Muscle layer of colon (tissue), 2 donors: ENCODE measurements at regions not wholly inside any gene's neighbourhood (a gene's known extent, or its start where the extent isn't known, plus 50 kb on each side); places are given as distances from the start of the nearest gene placed in this dataset.

Source experiments
- H3K27ac ChIP-seq: one replicate; pipeline ENCODE4 v1.7.0; 2013; ENCODE audit warnings: low read depth, mild to moderate bottlenecking, low read length, moderate library complexity
- H3K27me3 ChIP-seq, 2 donors: one replicate each; pipeline ENCODE4 v1.7.0; 2013; ENCODE audit warnings: low read length in 2 of 2, mild to moderate bottlenecking in 2 of 2; ENCODE audit not compliant: insufficient read depth in 2 of 2, control insufficient read depth in 1 of 2
- H3K36me3 ChIP-seq: one replicate; pipeline ENCODE4 v1.7.0; 2013; ENCODE audit warnings: mild to moderate bottlenecking, low read length; ENCODE audit not compliant: insufficient read depth
- H3K4me1 ChIP-seq: one replicate; pipeline ENCODE4 v1.7.0; 2013; ENCODE audit warnings: mild to moderate bottlenecking, low read length; ENCODE audit not compliant: insufficient read depth
- H3K4me3 ChIP-seq, 2 donors: one replicate each; pipeline ENCODE4 v1.7.0; 2013; ENCODE audit warnings: low read length in 2 of 2, low read depth in 1 of 2, mild to moderate bottlenecking in 1 of 2, moderate library complexity in 1 of 2
- H3K9ac ChIP-seq: one replicate; pipeline ENCODE4 v1.7.0; 2013; ENCODE audit warnings: low read length
- H3K9me3 ChIP-seq: one replicate; pipeline ENCODE4 v1.7.0; 2013; ENCODE audit warnings: mild to moderate bottlenecking, low read length
- donor health status: abdominal sarcoma.
- donor health status: Adenocarcinoma of cecum.

GRCh38 chr5:97405941-97406340, 222.9 kb upstream of the RIOK2 start:
- no peaks in the 10 kb centered on the region for H3K36me3 ChIP-seq
- no peak overlapping the region for H3K27ac ChIP-seq
- H3K4me3 ChIP-seq: no peak overlapping the region
- H3K27me3 ChIP-seq: no peaks in the 10 kb centered on the region
- H3K4me1 ChIP-seq: no peaks in the 10 kb centered on the region
- no peaks in the 10 kb centered on the region for H3K9me3 ChIP-seq
- no peak overlapping the region for H3K9ac ChIP-seq

GRCh38 chr5:97406946-97407676, 224.1 kb upstream of the RIOK2 start:
- no peak overlapping the region for H3K27ac ChIP-seq
- no peaks in the 10 kb centered on the region for H3K27me3 ChIP-seq
- H3K9ac ChIP-seq: no peak overlapping the region
- H3K36me3 ChIP-seq: no peaks in the 10 kb centered on the region
- H3K4me1 ChIP-seq: no peaks in the 10 kb centered on the region
- H3K4me3 ChIP-seq: no peak overlapping the region
- H3K9me3 ChIP-seq: no peaks in the 10 kb centered on the region

GRCh38 chr5:97408331-97408730, 225.3 kb upstream of the RIOK2 start:
- Histone ChIP-seq H3K36me3 (no peaks in the 10 kb centered on the region), H3K9me3 (no peaks in the 10 kb centered on the region), H3K4me1 (no peaks in the 10 kb centered on the region), H3K27ac (no peak overlapping the region), H3K4me3 (no peak overlapping the region), H3K27me3 (no peaks in the 10 kb centered on the region), H3K9ac (no peak overlapping the region)

GRCh38 chr5:97412959-97413358, 229.9 kb upstream of the RIOK2 start:
- Histone ChIP-seq H3K9me3 (no peaks in the 10 kb centered on the region), H3K27ac (no peak overlapping the region), H3K4me1 (no peaks in the 10 kb centered on the region), H3K27me3 (no peaks in the 10 kb centered on the region), H3K9ac (no peak overlapping the region), H3K4me3 (no peak overlapping the region), H3K36me3 (no peaks in the 10 kb centered on the region)

GRCh38 chr5:97417986-97418385, 234.9 kb upstream of the RIOK2 start:
- Histone ChIP-seq H3K4me1 (no peaks in the 10 kb centered on the region), H3K27me3 (no peaks in the 10 kb centered on the region), H3K36me3 (no peaks in the 10 kb centered on the region), H3K27ac (no peak overlapping the region), H3K9me3 (no peaks in the 10 kb centered on the region), H3K9ac (no peak overlapping the region), H3K4me3 (no peak overlapping the region)

- Histone ChIP-seq H3K9me3 (no peaks in the 10 kb centered on the region), H3K27ac (no peak overlapping the region), H3K9ac (no peak overlapping the region), H3K27me3 (no peaks in the 10 kb centered on the region), H3K4me3 (no peak overlapping the region), H3K4me1 (no peaks in the 10 kb centered on the region), H3K36me3 (no peaks in the 10 kb centered on the region)
Observed at GRCh38 chr5:97418462-97418861, 235.4 kb upstream of the RIOK2 start.

- no peaks in the 10 kb centered on the region for H3K27me3 ChIP-seq
- no peaks in the 10 kb centered on the region for H3K36me3 ChIP-seq
- H3K4me3 ChIP-seq: no peak overlapping the region
- H3K4me1 ChIP-seq: no peaks in the 10 kb centered on the region
- H3K9me3 ChIP-seq: no peaks in the 10 kb centered on the region
- H3K27ac ChIP-seq: no peak overlapping the region
- no peak overlapping the region for H3K9ac ChIP-seq
Observed at GRCh38 chr5:97420646-97421045, 237.6 kb upstream of the RIOK2 start.

GRCh38 chr5:97422678-97423077, 239.6 kb upstream of the RIOK2 start:
- Histone ChIP-seq H3K4me1 (no peaks in the 10 kb centered on the region), H3K9me3 (no peaks in the 10 kb centered on the region), H3K36me3 (no peaks in the 10 kb centered on the region), H3K27me3 (no peaks in the 10 kb centered on the region), H3K9ac (no peak overlapping the region), H3K27ac (no peak overlapping the region), H3K4me3 (no peak overlapping the region)

GRCh38 chr5:97425511-97425910, 242.5 kb upstream of the RIOK2 start:
- no peaks in the 10 kb centered on the region for H3K27me3 ChIP-seq
- no peaks in the 10 kb centered on the region for H3K36me3 ChIP-seq
- H3K27ac ChIP-seq: no peak overlapping the region
- no peak overlapping the region for H3K9ac ChIP-seq
- no peaks in the 10 kb centered on the region for H3K4me1 ChIP-seq
- no peak overlapping the region for H3K4me3 ChIP-seq
- H3K9me3 ChIP-seq: no peaks in the 10 kb centered on the region

GRCh38 chr5:97427235-97427634, 244.2 kb upstream of the RIOK2 start:
- no peaks in the 10 kb centered on the region for H3K36me3 ChIP-seq
- no peak overlapping the region for H3K9ac ChIP-seq
- no peak overlapping the region for H3K27ac ChIP-seq
- H3K9me3 ChIP-seq: no peaks in the 10 kb centered on the region
- no peaks in the 10 kb centered on the region for H3K27me3 ChIP-seq
- H3K4me3 ChIP-seq: no peak overlapping the region
- H3K4me1 ChIP-seq: no peaks in the 10 kb centered on the region

- Histone ChIP-seq H3K4me3 (no peak overlapping the region), H3K9me3 (no peaks in the 10 kb centered on the region), H3K27ac (no peak overlapping the region), H3K9ac (no peak overlapping the region), H3K36me3 (no peaks in the 10 kb centered on the region), H3K4me1 (no peaks in the 10 kb centered on the region), H3K27me3 (no peaks in the 10 kb centered on the region)
Observed at GRCh38 chr5:97434021-97434420, 251.0 kb upstream of the RIOK2 start.

- H3K9ac ChIP-seq: no peak overlapping the region
- no peaks in the 10 kb centered on the region for H3K36me3 ChIP-seq
- H3K27me3 ChIP-seq: no peaks in the 10 kb centered on the region
- H3K9me3 ChIP-seq: no peaks in the 10 kb centered on the region
- no peak overlapping the region for H3K4me3 ChIP-seq
- H3K27ac ChIP-seq: no peak overlapping the region
- H3K4me1 ChIP-seq: no peaks in the 10 kb centered on the region
Observed at GRCh38 chr5:97436405-97436804, 253.4 kb upstream of the RIOK2 start.
